T1000 (cell line): ENCODE measurements at regions not wholly inside any gene's neighbourhood (a gene's known extent, or its start where the extent isn't known, plus 50 kb on each side); places are given as distances from the start of the nearest gene placed in this dataset.

Source experiments
- DNase-seq: peaks from one replicate; lab custom pipeline; 2025; ENCODE audit warnings: mixed read lengths; lab: John Stamatoyannopoulos, UW

DNA sequence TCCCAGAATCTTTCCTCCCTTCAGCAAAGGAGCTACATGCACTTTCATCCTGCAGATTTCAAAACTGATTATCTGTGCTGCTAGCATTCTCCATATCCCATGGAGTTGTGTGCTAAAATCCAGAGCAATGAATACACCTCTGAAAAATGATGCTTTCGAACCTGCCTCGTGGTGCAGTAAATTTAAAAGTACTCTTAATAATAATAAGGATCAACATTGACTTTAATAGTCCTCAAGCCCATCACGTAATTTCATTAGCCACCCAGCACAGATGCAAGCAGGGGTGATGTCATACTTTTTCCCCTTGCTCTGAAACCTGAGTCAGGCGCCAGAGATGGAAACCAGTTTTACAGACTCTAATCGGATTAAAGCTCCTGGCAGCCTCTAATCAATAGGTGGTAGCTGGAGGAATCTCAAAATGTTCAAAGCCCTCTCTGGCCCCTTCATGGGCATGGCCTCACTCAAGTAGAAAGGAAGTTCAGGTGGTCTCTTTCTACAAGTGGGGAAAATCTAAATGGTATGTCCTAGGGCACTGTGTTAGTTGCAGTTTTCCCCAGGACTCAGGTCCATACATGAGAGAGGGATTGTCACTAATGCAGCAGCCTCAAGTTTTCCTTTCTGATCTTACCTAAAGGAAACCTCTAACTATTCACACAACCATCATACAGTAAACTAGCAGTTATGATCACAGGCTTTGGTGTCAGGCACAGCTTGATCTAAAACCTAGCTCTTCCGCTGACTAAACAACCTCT, 221.6 kb upstream of the SLC30A5 start:
- DNase-seq = no peak

DNA sequence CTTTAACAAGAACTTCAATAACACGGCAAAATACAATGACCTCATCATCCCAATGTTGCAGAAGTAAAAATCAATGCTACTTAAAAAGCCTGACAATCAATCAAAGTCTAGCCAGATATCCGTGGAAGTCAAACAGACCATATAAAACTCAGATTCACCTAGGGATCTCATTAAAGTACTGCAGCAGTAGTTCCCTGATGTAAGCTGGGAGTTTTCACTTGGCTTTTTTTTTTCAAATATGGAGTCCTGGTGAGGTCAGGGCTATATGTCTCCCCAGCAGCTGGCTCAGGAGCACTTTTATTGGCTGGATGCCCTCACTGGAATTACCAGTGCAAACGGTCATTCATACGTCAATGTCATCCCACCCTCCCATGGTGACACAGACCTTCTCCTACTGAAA, 220.6 kb upstream of the SLC30A5 start:
- DNase-seq = no peak

DNA sequence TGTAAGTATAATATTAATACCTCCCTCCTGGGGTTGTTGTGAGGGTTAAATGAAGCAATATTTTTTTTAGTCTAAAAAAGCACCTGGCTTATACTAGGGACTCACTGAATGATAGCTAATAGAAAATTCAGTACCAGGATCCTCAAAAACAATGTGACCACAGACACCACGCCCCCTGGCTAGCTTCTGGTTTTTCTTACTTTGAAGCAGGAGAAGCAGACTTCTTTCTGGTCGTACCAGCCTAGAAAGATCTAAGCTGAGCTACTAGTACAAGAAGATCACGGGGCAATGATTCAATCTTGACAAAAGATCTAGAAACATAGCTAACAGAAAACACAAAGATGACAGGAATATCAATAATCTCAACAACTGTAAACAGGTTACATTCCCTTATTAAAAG, 218.5 kb upstream of the SLC30A5 start:
- no peak for DNase-seq

DNA sequence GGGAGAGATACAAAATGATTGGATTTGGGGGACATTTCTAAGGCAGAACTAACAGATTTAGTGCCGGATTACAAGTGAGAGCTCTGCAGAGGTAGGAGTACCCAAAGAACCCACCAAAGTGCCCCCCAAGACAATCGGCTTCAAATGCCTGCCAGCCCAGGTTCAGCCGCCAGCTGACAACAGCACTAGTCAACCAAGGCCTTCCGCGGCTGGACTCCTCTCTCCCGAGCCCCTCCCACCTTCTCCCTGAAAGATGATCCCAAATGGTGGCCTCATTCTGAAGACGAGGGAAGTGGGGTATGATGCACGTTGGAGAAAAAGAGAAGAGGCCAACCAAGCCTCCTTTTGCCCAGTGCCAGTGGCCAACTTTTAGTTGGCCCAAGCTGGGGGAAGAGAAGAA, 210.4 kb upstream of the SLC30A5 start:
- DNase-seq = no peak

DNA sequence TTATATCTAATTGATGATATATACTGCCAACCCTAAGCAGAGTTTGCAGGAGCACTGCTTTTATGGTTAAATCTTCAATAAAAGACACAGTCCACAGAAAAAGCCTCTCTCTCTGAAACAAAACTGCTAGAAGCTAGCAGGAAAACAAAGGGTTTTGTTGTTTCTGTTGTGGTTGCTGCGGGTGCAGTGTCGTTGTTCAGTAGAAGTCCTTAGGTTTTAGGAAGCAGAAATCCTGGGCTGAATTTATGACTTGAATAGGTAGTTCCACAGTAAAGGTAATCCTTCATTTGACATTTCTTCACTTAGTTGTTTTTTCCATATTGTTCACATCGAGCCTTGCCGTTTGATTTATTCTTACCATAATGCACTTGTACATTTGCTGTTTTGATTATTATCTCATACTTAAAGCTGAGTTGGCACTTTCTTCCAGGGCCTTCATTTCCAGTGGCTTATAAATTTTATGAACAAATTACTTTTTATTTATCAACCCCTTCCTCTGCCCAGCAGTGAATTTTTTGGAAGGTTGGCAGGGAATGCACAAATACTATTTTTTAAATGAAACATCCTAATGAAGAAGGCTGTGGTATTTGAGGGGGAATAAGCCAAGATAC, 209.6 kb upstream of the SLC30A5 start:
- DNase-seq = no peak

DNA sequence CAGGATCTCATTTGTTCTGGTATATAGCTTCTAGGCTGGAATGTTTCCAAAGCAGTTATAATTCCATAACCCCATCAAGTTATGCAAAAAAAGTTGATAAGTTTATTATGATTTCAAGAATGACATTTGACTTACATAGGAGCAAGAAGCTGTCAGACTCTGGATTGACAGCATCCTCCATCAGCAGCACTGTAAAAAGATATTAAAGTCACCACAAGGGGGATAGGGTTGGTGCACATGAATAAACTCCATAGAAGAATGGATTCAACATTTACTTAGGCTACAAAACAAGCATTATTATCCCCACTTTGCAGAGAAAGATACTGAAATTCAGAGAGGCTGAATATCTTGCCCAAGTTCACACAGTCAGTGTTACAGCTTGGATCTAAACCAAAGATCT, 208.9 kb upstream of the SLC30A5 start:
- no peak for DNase-seq

DNA sequence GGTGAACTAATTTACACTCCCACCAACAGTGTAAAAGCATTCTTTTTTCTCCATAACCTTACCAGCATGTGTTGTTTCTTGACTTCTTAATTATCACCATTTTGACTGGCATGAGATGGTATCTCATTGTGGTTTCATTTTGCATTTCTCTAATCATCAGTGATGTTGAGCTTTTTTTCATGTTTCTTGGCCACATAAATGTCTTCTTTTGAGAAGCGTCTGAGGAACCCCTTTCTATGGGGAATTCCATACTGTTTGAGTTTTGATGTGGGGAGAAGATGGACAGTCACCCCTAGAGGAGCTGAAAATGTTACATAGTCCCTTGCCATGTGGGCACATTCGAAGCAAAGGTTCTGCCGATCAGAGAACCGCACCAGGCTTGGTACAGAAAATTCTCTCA, 207.0 kb upstream of the SLC30A5 start:
- DNase-seq = no peak

DNA sequence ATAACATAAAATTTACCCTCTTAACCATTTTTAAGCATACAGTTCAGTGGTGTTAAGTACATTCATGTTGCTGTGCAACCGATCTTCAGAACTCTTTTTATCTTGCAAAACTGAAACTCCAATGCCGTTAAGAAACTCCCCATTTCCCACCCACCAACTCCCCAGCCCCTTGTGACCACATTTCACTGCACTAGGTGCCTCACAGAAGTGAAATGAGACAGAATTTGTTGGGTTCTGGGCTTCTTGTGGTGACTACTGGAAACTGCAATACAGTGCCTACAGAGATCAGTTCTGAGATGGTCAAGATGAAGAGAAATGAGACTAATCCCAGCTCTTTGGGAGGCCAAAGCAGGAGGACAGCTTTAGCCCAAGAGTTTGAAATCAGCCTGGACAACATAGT, 202.1 kb upstream of the SLC30A5 start:
- no peak for DNase-seq

DNA sequence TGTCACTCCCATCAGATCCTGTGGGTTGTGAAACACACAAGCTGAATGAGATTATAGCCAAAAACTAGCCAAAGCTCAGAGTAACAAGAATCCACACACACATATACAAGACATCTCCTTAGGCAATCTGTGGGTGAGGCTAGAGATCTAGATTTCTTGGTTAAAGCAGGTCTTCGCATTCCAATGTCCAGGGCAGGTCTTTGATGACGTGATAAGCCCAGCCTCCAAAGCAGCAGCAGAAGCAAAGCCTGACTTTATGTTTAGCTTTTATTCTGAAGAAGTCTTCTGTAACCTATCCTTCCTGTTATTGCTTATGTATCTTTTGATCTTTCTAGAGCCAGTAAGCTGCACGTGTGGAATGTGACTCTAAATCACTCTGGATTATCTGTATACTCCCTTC, 199.1 kb upstream of the SLC30A5 start:
- DNase-seq = no peak

DNA sequence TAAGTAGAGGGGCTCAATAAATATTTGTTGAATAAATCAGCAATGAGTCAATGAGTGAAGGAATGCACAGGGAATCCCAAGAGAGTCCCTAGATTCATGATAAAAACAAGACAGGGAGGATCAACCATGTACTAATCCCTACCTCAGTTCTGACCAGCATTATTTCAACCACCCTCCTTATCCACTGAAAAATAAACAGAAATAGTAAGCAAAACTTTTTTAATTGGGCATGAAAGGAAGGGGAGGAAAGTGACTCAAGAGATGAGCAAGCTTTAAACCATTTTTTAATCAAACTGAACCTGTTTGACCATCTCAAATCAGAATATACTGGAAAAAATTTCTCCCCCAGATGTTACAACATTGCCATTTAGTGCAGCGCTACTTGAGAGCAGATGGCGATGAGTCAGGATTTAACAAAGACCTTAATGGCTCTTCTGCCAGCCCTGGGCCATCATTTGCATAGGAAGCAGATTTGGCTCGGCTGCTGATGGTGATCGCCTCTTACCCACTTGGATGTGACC, 194.8 kb upstream of the SLC30A5 start:
- DNase-seq = peak; percentile 47

DNA sequence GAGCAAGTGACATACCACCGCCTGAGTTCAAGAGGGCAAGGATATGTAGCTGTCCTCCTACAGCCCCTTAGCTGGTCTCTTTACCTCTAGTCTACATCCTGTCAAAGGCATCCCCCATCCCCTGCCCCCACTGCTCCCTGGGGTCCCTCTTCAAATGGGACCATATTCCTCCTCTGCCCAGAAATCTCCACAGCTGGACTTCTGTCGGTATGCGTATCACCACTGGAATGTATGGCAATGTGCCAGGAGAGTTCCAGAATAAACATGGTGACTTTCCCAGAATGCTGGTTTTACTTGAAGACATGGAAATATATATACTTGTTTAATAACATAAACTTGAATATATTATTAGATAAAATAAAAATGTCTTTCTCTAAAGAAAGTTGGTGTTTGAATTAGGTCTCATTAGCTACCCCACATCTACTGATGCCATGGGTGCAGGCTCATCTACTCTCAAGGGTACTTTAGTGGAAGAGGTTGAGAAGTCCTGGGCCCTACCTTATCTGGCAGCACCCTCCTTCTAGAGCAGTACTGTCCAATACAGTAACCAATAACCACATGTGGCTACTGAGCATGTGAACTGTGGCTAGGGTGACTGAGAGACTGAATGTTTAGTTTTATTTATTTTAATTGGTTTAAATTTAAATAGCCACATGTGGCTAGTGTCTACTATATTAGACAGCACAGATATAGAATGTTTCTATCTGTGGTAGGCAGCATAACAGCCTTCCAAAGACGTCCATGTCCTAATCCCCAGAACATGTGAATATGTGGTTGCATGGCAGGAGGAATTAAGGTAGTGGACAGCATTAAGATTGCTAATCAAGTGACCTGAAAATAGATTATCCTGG, 181.7 kb upstream of the SLC30A5 start:
- DNase-seq = no peak

DNA sequence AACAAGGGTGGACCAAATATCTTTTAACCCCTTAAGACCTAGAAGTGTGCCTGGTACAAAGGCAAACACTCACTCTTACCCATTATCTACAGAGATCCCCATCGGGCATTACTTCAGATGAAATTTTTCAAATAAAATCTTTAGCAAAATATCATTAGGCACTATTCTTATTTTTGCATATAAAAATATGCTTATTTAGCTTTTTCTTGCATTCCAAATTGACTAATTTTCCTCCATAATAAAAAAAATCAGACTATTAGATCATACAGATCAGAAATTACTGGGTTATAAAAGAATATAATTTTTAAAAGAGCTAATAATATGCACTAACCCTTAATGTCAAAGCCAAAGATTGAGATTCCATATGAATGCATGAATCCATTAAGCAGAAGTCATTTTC, 178.7 kb upstream of the SLC30A5 start:
- DNase-seq = no peak

DNA sequence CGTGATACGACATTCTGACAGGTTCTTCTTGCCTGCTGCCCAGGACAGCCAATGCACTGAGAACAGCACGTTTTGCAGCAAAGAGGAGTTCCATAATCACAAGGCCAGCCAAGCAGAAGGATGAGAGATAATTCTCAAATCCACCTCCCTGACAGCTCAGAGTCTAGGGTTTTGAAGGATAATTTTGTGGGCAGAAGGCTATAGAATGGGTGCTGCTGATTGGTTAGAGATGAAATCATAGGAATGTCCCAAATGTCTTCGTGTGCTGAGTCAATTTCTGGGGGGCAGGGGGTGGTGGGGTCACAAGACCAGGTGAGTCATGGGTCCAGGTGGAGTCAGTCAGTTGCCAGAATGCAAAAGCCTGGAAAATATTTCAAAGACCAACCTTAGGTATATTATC, 175.5 kb upstream of the SLC30A5 start:
- no peak for DNase-seq

DNA sequence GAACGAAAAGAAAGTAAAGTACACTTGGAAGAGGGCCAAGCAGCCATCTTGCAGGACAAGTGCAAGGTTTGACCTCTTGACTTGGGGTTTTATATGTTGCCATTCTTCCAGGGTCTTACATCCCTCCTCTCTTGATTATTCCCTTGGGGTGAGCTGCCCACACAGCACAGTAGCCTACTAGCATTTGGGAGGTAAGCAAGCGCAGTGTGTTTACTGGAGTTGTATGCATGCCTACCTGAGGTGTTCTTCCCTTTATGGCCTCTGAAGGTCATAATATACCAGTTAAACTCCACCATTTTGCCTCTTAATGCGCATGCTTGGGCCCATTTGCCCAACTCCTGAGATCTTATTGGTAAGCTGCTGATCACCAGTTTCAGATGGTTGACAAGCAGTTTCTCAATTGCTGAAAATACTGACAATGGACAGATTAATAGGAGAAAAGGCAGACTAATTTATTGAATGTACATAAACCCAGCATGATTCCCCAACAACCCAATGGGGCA, 173.8 kb upstream of the SLC30A5 start:
- DNase-seq = no peak

DNA sequence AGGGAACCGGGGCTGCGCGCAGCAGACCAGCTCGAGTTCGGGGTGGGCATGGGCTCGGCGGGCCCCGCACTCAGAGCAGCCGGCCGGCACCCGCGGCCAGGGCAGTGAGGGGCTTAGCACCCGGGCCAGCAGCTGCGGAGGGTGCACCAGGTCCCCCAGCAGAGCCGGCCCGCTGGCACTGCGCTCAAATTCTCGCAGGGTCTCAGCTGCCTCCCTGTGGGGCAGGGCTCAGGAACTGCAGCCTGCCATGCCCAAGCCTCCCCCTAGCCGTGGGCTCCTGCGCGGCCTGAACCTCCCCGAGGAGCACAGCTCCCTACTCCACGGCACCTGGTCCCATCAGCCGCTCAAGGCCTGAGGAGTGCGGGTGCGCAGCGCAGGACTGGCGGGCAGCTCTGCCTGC, 172.9 kb upstream of the SLC30A5 start:
- DNase-seq = no peak

DNA sequence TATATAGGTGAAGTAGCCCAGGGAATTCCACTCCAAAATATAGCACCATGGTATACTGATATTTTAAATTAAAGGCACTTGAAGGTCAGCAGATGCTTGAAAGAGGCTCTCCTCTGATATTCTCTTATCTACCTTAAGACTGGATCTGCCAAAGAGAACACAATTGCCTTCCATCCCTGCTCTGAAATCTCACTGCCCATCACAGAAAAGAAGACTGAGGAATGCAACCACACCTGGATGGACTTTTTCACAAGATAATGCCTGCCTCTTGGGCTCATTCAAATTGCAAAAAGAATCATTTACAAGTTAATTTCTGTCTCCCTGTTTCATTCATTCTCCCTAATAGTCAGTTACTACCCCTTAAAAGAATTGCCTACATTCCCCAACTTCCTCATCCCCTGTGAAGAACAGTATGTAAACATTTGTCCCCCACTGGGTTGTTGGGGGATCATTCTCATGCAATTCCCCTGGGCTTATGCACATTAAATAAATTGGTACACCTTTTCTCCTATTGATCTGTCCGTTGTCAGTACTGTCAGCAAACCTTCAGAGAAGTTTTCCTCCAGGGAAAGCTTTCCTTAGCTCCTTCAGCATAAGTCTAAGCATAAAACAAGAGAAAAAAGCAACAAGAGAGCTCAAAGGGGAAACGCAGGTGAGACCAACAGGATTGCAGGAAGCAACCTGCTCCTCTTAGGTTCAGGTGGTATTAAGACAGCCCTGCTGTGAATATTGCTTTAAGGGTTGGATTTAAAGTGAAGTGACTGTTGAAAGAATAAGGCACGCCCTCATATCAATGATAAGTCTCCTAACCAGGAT, 171.4 kb upstream of the SLC30A5 start:
- no peak for DNase-seq

DNA sequence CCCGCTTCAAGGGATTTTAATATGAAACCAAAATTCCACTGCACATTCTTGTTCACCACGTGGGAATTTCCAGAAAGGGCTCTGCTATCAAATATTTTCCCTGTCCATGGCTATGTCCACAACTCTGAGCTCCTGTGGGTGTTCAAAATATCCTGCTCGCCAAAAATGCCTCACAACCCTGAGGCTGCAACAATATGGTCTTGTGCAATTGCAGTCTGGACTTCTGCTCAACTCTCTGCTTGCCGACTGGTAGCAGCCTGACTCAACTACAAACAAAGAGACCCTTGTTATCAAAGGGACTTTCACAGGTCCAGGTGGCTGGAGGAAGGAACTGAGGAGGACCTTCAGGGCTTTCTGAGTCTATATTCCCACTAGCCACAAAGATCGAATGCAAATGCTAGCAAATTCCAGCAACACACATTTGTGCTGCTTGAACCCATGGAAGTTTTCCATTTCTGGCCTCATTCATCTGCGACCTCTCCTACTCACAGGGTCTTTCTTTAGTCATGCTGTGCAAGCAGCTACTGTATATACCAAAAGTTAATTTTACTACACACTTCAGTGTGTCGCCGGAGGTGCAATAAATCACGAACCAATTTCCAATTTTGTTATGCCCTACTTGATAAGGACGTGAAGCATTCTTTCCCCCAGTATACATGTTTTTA, 169.2 kb upstream of the SLC30A5 start:
- peak; percentile 19 for DNase-seq

DNA sequence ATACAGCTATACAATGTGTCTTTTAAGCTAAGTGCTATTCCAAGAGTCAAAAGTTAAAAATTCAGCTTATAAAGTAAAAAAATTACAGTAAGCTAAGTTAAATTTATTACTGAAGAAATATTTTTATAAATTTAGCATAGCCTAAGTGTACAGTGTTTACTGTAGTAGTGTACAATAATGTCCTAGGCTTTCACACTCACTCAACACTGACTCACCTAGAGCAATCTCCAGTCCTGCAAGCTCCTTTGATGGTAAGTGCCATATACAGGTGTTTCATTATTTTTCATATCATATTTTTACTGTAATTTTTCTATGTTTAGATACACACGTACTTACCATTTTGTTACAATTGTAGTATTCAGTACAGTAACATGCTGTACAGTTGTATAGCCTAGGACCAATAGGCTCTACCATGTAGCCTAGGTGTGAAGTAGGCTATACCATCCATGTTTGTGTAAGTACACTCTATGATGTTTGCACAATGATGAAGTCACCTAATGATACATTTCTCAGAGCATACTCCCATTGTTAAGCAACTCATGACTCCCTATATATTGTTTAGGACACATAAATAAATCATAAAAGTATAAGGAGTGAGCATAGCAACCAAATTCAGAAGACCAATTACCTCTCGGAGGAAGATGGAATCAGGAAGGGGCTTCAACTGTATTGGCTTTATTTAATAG, 165.1 kb upstream of the SLC30A5 start:
- DNase-seq = no peak

DNA sequence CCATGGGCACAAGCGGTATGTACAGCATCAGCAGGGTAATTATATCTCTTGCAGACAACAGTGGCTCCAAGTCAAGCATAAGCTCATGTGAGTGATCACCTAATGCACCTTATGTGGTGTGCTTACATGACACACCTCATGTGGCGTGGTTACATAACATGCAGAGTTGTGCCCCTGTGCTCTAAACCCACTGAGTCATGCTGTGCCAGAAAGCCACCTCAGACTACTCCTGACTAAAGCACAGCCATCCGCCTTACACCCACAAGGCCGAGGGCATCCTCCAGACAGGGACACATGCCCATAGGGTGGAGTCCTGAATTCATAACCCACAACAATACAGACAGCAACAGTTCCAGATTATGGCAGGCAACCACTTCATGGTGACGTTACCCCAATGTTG, 163.7 kb upstream of the SLC30A5 start:
- no peak for DNase-seq

DNA sequence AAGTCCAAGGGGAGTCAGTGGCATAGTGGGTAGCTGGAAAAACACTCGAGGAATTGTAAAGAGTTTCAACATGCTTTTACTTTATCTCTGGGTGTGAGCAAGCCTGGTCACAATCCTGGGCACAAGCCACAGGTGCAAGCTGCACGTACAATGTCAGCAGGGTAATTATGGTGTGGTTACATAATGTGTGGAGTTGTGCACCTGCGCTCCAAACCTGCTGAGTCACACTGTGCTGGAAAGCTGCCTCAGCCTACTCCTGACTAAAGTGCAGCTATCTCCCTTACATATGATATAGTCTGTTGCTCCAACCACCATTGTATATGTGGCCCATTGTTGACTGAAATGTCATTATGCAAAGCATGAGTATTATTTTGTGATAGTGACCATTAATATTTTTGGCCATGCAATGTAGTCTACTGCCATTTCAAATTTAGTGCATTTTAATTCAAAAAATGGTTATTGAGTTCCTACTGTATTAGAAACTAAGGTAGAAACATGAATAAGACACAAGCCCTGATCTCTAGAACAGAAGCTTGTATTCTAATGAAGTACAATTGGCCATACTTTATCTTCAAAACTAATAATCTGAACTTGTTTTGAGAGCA, 160.9 kb upstream of the SLC30A5 start:
- DNase-seq = no peak
